Keratinocyte (primary cell): ENCODE measurements at regions not wholly inside any gene's neighbourhood (a gene's known extent, or its start where the extent isn't known, plus 50 kb on each side); places are given as distances from the start of the nearest gene placed in this dataset.

Experiments
- CTCF ChIP-seq, 3 experiments: IDR thresholded peaks in 1 of 3; conservative IDR thresholded peaks in 1 of 3; optimal IDR thresholded peaks in 1 of 3; 2 replicates in 2 of 3; 3 replicates in 1 of 3; pipeline versions ENCODE3 to v1.5.1; 2011; ENCODE audit warnings: low read length in 3 of 3, mild to moderate bottlenecking in 3 of 3, moderate library complexity in 2 of 3, control low read depth in 1 of 3, inconsistent platforms in 1 of 3; ENCODE audit not compliant: insufficient read depth in 2 of 3; ENCODE audit errors: extremely low read depth in 1 of 3
- EZH2 ChIP-seq: IDR thresholded peaks from one replicate; pipeline ENCODE4 v1.6.1; 2012; ENCODE audit warnings: inconsistent platforms, mild to moderate bottlenecking, low read length, moderate library complexity

- TF ChIP-seq CTCF (optimal IDR thresholded peaks at IDR 0.05 in 1 of 3, IDR thresholded peaks at IDR 0.05 in 1 of 3, conservative IDR thresholded peaks at IDR 0.05 in 1 of 3; ENCODE audit: extremely low read depth in 1 of 3, insufficient read depth in 2 of 3, low read length in 3 of 3) = no peak
- no peak for TF ChIP-seq EZH2
These were observed 284.5 kb downstream of the SH3GL2 start for GRCh38 chr9:17863213-17863883.
